ENCODE measurements at regions not wholly inside any gene's neighbourhood (a gene's known extent, or its start where the extent isn't known, plus 50 kb on each side); places are given as distances from the start of the nearest gene placed in this dataset.

GRCh38 chrX:6930307-6930849, 217.1 kb upstream of the STS start:
- no peaks in the 10 kb centered on the region for H3K4me1 Mint-ChIP-seq (ENCODE audit: low read depth)
- no peak for TF ChIP-seq CTCF (IDR thresholded peaks at IDR 0.05)
- no peaks in the 10 kb centered on the region for H3K9me3 Mint-ChIP-seq
- no peak for DNase-seq
- no peak overlapping the region for H3K27ac Mint-ChIP-seq
- peaks cover 2% of the 10 kb centered on the region; the same call in 1 of the 2 replicates for H3K27me3 Mint-ChIP-seq (ENCODE audit: insufficient read depth)
- H3K4me3 Mint-ChIP-seq: no peak overlapping the region
- H3K36me3 Mint-ChIP-seq (ENCODE audit: low read depth): no peaks in the 10 kb centered on the region

GRCh38 chrX:6924443-6925077, 223.0 kb upstream of the STS start:
- Mint-ChIP-seq H3K4me1 (ENCODE audit: low read depth) (no peaks in the 10 kb centered on the region), H3K9me3 (no peaks in the 10 kb centered on the region), H3K27me3 (ENCODE audit: insufficient read depth) (peaks cover 2% of the 10 kb centered on the region; the same call in 1 of the 2 replicates), H3K36me3 (ENCODE audit: low read depth) (no peaks in the 10 kb centered on the region), H3K4me3 (no peak overlapping the region), H3K27ac (no peak overlapping the region)
- no peak for DNase-seq
- no peak for TF ChIP-seq CTCF (IDR thresholded peaks at IDR 0.05)

- H3K9me3 Mint-ChIP-seq: no peaks in the 10 kb centered on the region
- H3K4me1 Mint-ChIP-seq (ENCODE audit: low read depth): no peaks in the 10 kb centered on the region
- H3K27ac Mint-ChIP-seq: no peak overlapping the region
- H3K36me3 Mint-ChIP-seq (ENCODE audit: low read depth): no peaks in the 10 kb centered on the region
- no peak for TF ChIP-seq CTCF (IDR thresholded peaks at IDR 0.05)
- no peaks in the 10 kb centered on the region; the same call in 1 of the 2 replicates for H3K27me3 Mint-ChIP-seq (ENCODE audit: insufficient read depth)
- H3K4me3 Mint-ChIP-seq: no peak overlapping the region
- DNase-seq: no peak
Observed at GRCh38 chrX:6917666-6918065, 229.8 kb upstream of the STS start.

- Mint-ChIP-seq H3K9me3 (no peaks in the 10 kb centered on the region), H3K4me1 (ENCODE audit: low read depth) (no peaks in the 10 kb centered on the region), H3K27me3 (ENCODE audit: insufficient read depth) (peaks cover 2% of the 10 kb centered on the region; the same call in 1 of the 2 replicates), H3K27ac (no peak overlapping the region), H3K36me3 (ENCODE audit: low read depth) (no peaks in the 10 kb centered on the region), H3K4me3 (no peak overlapping the region)
- no peak for TF ChIP-seq CTCF (IDR thresholded peaks at IDR 0.05)
- no peak for DNase-seq
Observed at GRCh38 chrX:6910218-6910617, 237.3 kb upstream of the STS start.

- H3K27ac Mint-ChIP-seq: no peak overlapping the region
- no peak for DNase-seq
- no peaks in the 10 kb centered on the region for H3K36me3 Mint-ChIP-seq (ENCODE audit: low read depth)
- no peak overlapping the region for H3K4me3 Mint-ChIP-seq
- no peaks in the 10 kb centered on the region for H3K4me1 Mint-ChIP-seq (ENCODE audit: low read depth)
- no peak for TF ChIP-seq CTCF (IDR thresholded peaks at IDR 0.05)
- peaks cover 2% of the 10 kb centered on the region; the same call in 1 of the 2 replicates for H3K27me3 Mint-ChIP-seq (ENCODE audit: insufficient read depth)
- no peaks in the 10 kb centered on the region for H3K9me3 Mint-ChIP-seq
Observed at GRCh38 chrX:6909396-6909795, 238.1 kb upstream of the STS start.
